HS-27A (cell line): ENCODE measurements at regions not wholly inside any gene's neighbourhood (a gene's known extent, or its start where the extent isn't known, plus 50 kb on each side); places are given as distances from the start of the nearest gene placed in this dataset.

Experiments used
- DNase-seq: peaks from one replicate; pipeline ENCODE4 v3.0.0-alpha.2; 2012; ENCODE audit warnings: low read depth, missing footprints

DNA sequence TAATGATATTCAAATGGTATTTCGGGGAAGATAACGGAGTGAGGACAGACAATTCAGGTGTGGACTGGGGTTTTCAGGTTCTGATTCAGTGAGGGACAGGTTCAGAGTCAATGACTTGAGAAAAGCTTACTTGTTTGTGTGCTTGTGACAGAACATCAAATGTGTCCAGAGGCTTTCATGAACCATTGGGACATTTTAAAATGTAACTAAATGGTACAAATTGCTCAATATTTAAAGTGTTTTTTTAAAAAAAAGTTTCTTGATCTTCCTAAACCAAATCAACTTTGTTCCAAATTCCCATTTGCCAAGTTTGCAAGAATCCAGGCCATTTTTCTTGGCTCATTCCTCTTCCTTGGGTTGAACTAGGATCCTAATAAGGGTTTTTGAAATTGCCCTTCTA, 59.4 kb upstream of the BZW1 start:
- no peak for DNase-seq

DNA sequence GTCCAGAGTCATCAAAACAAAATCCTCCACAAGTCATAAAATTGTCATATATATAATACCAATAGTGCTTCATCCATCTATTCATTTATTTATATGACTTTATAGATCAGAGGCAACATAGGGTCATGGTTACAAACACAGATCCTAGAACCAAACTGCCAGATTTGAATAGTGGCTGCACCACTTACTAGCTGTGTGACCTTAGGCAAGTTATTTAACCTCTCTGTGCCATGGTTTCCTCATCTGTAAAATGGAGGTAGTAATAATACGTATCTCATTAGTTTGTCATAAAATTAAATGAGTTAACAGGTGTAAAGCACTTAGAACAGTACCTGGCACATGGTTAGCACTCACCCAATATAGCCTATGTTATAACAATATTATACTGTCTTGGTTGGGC, 58.9 kb upstream of the BZW1 start:
- no peak for DNase-seq

DNA sequence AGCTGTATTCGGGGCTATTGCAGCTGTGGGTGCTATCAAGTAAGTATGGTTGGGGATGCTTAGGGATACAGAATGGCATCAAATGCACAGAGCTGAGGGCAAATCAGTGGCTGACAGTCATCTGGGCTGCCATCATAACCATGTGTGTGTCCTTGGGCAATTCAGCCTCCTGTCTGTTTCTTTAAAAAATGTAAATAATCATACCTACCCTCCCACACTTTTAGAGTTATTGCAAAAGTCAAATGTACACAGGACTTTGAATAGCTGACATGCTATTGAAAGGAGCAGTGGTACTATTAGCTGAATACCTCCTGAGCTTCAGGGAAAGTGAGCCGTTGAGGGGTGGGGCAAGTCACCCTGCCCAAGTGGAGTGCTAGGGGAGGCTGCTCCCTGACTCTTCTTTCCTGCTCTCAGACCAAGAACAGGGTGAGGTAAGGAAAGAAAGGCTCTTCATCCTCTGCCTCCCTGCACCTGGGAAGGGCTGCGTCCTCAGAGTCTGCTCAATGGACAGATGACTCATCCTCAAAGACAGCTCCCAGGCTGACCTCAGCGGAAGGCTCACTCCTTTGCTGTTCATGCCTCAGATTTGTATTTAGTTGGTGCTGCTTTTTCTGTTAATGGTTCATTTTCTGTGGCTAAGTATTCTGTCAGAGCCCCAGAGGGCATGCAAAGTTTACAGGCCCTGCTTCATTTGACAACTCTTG, 54.9 kb upstream of the BZW1 start:
- DNase-seq, result no peak

DNA sequence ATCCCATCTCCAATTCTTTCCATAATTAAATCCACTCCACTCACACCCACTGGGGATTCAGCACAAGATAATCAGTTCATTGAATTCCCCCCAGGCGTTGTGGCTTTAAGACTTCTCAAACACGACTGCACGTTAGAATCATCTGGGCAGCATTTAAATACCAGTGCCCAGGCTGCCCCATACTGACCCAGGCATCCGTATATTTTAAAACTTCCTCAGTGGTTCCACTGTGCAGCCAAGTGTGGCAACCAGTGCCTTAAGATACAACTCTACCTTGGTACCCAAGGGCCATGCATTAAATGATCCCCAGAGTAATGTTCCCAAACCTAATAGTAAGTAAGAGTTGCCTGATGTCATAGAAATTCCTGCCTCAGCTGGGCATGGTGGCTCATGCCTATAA, 54.3 kb upstream of the BZW1 start:
- no peak for DNase-seq

DNA sequence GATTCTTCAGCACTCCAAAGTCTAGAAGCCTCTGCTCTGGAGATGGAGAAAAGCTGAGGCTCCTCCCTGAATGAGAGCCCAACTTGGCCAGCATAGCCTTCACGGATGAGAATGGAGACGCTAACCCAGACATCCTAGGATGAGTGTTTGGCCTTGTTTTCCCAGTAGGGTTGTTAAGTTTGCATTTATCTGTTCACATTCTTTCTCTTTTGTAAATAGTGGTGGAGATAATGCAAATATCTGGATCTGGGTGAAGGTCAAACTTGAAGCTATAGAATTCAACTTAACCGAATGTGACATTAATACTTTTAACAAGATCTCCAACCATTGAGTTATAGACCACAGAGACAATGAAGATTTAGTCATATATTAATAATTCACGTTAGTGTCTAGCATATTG, 53.4 kb upstream of the BZW1 start:
- DNase-seq, result no peak

DNA sequence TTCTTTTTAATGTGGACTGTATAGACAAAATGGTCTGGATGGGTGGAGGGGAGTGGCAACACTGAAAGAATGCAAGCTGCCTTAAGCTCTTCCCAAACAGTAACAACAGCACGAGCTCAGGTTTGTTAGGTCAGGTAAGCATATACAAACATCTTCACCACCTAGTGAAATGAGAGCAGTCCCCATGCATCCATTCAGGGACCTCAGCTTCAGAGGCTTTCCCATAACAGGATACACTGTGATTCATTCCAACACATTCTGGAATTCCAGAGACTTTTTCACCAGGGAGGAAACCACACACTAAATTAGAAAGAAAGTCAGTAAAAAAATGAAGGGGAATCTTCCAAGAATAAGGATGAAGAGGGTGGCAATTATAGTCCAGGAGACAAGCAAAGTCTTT, 50.4 kb upstream of the BZW1 start:
- DNase-seq, result no peak
